Ureter (tissue), 1 donor: ENCODE measurements at regions not wholly inside any gene's neighbourhood (a gene's known extent, or its start where the extent isn't known, plus 50 kb on each side); places are given as distances from the start of the nearest gene placed in this dataset.
"Not testable (repeated sequence)": the region's sequence is repeated elsewhere in the genome, so short reads cannot be mapped to it uniquely, and the experiment has no call there.

Experiments
- DNase-seq: peaks from one replicate; pipeline ENCODE4 v3.0.0-alpha.2; 2020; ENCODE audit warnings: low spot score
- donor health status: DM: yes; HTN: yes; CAD: no.

GRCh38 chr4:111398906-111399330 is 746.3 kb upstream of the FAM241A start:
- DNase-seq, result no peak

- DNase-seq, result no peak
Observed at GRCh38 chr4:111399623-111400022, 745.6 kb upstream of the FAM241A start.

GRCh38 chr4:111400741-111401140 is 744.5 kb upstream of the FAM241A start:
- DNase-seq, result no peak

DNA sequence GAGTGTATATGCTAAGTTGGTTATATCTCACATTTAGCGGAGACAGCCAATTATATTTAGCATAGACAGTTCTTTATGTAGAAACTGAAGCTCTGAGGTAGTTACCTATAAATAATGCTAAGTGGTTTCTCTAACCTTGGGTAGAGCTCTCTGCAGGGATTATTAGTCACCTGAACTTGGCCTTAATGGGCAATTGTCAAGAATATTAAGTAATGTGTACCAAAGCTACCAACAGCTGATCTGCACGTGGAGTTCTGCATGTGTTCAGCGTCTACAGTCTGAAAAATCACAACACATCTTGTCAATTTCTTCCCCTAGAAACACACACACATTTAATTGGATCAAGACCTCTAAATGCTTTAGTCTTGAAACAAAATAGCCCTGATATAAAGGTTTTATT is 740.6 kb upstream of the FAM241A start:
- DNase-seq, result no peak

DNA sequence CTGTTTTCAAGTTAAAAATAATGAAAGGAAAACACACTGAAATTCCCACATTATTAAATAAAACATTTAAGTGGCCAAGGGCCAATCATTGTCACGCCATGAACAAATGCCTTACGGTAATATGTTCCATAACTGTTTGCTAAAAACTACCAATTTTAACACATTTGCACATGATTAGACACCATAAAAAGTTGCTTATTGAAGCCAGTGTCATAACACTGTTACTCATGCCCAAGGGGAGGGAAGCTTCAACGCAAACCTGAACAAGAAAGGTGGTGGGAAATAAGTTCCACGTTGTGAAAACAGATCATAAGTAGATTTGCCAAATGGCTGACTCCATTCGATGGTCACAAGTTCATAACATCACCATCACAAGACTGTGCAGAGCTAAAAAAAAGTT is 739.3 kb upstream of the FAM241A start:
- DNase-seq, result no peak

DNA sequence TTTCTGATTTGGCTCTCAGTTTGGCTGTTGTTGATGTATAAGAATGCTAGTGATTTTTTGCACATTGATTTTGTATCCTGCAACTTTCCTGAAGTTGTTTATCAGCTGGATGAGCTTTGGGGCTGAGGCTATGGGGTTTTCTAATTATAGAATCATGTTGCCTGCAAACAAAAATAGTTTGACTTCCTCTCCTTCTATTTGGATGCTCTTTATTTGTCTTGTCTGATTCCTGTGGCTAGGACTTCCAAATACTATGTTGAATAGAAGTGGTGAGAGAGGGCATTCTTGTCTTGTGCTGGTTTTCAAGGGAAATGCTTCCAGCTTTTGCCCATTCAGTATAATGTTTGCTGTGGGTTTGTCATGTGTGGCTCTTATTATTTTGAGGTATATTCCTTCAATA is 734.7 kb upstream of the FAM241A start:
- DNase-seq, result no peak

DNA sequence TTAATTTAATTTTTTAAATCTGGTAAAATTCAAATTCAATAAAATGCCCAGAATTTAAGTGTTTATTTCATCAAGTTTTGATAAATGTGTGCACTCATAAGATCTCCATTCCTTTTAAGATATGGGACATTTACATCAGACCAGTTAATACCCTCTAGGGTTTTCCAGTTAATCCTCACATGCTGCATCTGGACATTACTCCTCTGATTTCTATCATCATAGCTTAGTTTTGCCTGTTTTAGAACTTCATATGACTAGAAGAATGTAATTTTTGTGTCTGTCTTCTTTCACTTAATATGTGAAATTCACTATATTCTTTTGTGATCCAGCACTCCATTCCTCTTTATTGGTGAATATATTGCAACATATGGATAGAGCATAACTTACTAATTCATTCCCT is 727.7 kb upstream of the FAM241A start:
- DNase-seq, result no peak

DNA sequence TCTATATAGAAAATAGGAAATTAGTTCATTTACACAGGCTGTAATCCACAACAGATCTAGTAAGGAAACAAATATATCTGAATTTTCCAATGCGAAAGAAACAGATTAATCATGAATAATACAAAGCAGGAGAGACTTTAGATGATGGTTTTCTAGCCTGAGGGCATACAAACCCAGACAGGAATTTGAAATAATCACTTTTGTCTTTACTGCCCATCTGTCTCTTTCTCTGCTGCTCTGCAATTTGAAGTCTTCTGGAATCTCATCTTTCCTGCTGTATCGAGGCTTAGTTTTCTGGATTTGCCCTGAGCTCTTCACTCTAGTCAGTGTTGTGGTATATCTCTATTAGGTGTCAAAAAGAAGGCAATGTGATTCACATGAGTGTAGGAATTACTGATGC is 711.8 kb upstream of the FAM241A start:
- no peak for DNase-seq

DNA sequence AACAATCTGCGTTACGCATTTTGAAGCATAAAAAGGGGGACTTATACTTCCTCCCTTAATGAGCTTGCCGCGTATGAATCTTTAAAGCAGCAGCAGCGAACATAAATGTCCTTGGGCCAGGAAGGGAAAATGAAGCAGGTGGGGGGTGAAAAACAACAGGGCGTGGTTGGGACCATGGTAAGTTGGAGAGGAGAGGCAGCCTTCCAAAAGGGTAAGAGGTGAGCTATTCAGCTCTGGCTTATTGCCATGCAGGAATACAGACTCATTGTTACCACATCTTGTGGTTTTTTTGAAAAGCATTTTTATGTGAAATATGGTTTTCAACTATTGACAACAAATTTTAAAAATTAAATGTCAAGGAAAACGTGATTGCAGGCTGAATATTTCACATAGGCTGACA is 710.7 kb upstream of the FAM241A start:
- DNase-seq, result no peak

DNA sequence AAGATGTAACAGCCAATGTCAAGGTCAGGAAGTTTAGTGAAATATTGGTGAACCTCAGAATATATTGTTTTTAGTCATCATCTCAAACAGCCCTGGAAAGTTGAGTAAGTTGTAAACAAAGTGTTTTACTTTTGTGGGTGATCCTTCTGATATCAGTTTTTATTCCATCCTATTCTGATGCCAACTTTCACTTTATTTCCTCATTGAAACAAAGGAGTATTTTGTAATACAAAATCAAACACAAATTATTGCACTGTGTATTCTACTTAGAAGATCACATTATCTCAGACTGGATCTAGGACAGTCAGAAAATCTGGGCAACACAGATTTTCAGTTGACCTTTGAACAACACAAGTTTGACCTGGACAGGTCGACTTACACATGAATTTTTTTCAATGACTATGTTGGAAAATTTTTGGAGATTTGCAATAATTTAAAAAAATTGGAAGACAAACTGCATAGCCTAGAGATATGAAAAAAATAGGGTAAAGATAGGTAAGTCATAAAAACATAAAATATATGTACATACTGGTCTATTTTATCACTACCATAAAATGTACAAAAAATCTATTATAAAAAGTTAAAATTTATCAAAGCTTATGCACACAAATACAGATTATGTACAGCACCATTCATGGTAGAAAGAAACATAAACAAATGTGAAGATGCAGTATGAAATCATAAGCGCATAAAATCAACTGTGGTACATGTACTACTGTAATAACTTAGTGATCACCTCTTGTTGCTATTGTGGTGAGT is 709.1 kb upstream of the FAM241A start:
- DNase-seq, result no peak

- DNase-seq, result no peak
Observed at GRCh38 chr4:111441687-111442086, 703.6 kb upstream of the FAM241A start.

- DNase-seq, result not testable (repeated sequence)
Observed at GRCh38 chr4:111444836-111445235, 700.4 kb upstream of the FAM241A start.

- DNase-seq, result no peak
Observed at GRCh38 chr4:111449657-111450056, 695.6 kb upstream of the FAM241A start.

DNA sequence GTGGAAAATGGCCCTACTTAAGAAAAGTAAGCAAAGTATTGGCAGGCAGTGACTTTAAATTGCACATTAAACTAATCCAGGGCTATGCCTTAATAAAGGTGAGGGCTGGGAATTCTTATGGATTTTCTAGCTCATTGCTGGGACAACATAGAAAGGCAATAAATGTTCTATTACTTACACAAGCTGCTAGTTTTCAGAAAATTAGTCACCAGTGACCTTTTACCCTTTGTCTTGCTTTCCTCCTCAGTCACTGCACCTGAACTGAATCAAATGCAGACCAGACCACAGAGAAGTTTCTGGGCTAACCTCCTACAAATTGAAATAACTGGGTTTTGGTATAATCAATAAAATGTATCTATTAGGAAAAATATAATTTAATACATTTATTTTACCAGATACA is 694.4 kb upstream of the FAM241A start:
- DNase-seq, result no peak

DNA sequence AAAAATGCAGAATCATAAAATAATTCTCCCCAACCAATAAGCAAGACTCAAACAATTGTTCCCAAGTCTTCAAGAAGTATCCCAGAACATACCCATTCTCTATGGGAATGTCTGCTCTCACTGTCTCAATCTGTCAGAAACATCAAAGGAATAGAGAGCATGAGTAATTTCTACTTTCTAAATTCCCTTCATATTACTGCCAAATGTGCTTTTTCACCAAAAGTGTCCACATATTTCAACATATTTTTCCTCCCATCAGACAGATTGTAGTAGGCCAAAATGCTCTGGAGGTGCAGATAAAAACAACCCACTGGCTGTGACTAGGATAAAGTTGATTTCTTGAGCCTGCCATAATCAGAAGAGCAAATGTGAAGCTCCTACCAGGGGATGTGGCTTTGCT is 692.0 kb upstream of the FAM241A start:
- DNase-seq, result no peak

DNA sequence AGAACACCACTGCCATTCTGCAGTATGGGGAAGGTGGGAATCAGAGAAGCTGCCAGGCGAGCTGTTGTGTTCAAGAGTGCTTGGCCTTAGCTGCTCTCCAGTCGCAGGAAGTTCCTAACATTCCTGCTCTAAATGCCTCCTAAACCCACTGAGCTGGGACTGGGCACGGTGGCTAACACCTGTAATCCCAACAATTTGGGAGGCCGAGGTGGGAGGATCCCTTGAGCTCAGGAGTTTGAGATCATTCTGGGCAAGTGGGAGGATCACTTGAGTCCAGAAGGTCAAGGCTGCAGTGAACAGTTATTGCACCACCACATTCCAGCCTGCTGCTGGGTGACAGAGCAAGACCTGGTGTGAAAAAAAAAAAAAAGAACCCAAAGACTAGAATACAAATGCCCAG is 690.3 kb upstream of the FAM241A start:
- no peak for DNase-seq

- DNase-seq, result no peak
Observed at GRCh38 chr4:111464251-111465045, 680.8 kb upstream of the FAM241A start.

DNA sequence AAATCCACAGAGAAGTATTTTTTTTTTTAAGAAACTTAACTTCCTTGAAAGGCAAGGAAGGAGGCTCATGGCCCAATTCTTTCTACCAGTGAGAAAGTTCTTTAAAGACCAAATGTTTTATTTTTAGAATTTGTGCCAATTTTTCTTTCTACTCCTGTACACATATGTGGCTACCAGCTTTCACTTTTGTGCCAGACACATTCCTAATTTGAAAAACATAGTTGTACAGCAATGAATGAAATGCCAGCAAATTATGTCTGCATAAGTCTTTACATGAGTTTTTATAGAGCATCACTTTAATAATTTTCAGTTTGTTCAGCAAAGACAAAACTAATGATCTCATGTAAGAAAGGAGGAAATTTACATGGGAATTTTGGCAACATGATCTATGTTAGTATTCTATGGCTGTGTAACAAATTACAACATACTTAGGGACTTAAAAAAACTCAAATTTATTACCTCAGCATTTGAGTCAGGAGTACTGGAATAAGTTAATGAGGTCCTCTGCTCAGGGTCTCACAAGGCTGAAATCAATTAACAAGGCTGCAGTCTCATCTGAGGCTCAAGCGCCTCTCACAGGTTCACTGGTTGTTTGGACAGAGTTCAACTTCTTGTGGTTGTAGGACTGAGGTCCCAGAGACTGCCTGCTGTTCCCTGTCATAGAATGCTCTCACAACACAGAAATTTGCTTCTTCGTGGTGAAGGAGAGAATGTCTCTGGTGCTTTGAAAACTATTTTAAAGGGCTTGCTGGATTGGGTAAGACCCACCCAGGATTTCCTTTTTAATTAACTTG is 678.2 kb upstream of the FAM241A start:
- no peak for DNase-seq

GRCh38 chr4:111475001-111475400 is 670.3 kb upstream of the FAM241A start:
- no peak for DNase-seq

DNA sequence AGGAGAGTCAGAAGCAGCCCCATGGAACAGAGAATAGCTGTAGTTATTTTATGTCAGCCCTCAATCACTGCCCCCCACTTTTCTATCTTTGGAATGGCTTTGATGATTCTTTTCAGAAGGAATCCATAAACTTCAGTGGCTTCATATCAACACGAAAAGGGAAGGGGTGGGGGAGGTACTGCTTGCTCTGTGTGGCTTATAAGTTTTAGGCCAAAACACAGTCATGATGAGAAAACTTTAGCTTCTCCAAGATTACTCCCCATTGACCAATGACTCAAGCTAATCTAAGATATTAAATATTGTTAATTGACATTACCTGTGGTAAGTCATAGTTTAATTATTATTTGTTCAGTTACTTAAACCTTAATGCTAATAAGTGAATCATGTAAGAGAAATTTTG is 669.6 kb upstream of the FAM241A start:
- no peak for DNase-seq

GRCh38 chr4:111480510-111480909 is 664.7 kb upstream of the FAM241A start:
- no peak for DNase-seq

- DNase-seq, result no peak
Observed at GRCh38 chr4:111483375-111484169, 661.7 kb upstream of the FAM241A start.
